GM23338 (cell line): ENCODE measurements at regions not wholly inside any gene's neighbourhood (a gene's known extent, or its start where the extent isn't known, plus 50 kb on each side); places are given as distances from the start of the nearest gene placed in this dataset.

Source experiments
- ATAC-seq: fragments of 200-7000 bp; cut with Tn5 transposase; 3 replicates; pipeline ENCODE4 v1.9.1; 2020
- DNase-seq: peaks from one replicate; pipeline ENCODE4 v3.0.0-alpha.2; 2015; ENCODE audit warnings: low spot score
- H2AFZ ChIP-seq: fragments of 200-600 bp; sonication (generic); 2 replicates; pipeline ENCODE4 v1.8.0; 2016; ENCODE audit warnings: antibody characterized with exemption, mild to moderate bottlenecking, moderate library complexity
- H3F3A ChIP-seq: fragments of 200-600 bp; sonication (generic); replicated peaks from 2 replicates; pipeline ENCODE4 v1.8.0; 2017; ENCODE audit warnings: antibody characterized with exemption, mixed run types, low read depth
- H3K27ac ChIP-seq: fragments of 200-600 bp; sonication (generic); 2 replicates; pipeline ENCODE4 v1.6.1; 2016; ENCODE audit warnings: low read depth
- H3K27me3 ChIP-seq: fragments of 200-600 bp; sonication (generic); 2 replicates; pipeline ENCODE4 v1.8.0; 2016; ENCODE audit warnings: mild to moderate bottlenecking, mixed run types, moderate library complexity; ENCODE audit not compliant: insufficient read depth
- H3K36me3 ChIP-seq: fragments of 200-600 bp; sonication (generic); 2 replicates; pipeline ENCODE4 v1.8.0; 2016; ENCODE audit warnings: mild to moderate bottlenecking; ENCODE audit not compliant: insufficient read depth
- H3K4me1 ChIP-seq: fragments of 200-600 bp; sonication (generic); 2 replicates; pipeline ENCODE4 v1.8.0; 2016; ENCODE audit warnings: mild to moderate bottlenecking, moderate library complexity; ENCODE audit not compliant: insufficient read depth
- H3K4me2 ChIP-seq: fragments of 200-600 bp; sonication (generic); 2 replicates; pipeline ENCODE4 v1.7.1; 2017; ENCODE audit warnings: mixed run types
- H3K4me3 ChIP-seq: fragments of 200-600 bp; sonication (generic); 2 replicates; pipeline ENCODE4 v1.6.1; 2016; ENCODE audit warnings: mixed run types
- H3K79me2 ChIP-seq: fragments of 200-600 bp; sonication (generic); replicated peaks from 2 replicates; pipeline ENCODE4 v1.8.0; 2017; ENCODE audit warnings: mild to moderate bottlenecking; ENCODE audit not compliant: insufficient read depth
- H3K9me2 ChIP-seq: fragments of 200-600 bp; sonication (generic); 2 replicates; pipeline ENCODE4 v1.8.0; 2017; ENCODE audit not compliant: insufficient read depth
- H4K20me1 ChIP-seq: fragments of 200-600 bp; sonication (generic); replicated peaks from 2 replicates; pipeline ENCODE4 v1.8.0; 2017; ENCODE audit warnings: mild to moderate bottlenecking; ENCODE audit not compliant: insufficient read depth
- H3K27ac Mint-ChIP-seq: 2 replicates; pipeline ENCODE4 v1.8.0; 2020; ENCODE audit warnings: inconsistent platforms, mild to moderate bottlenecking, moderate library complexity, mixed read lengths
- H3K27me3 Mint-ChIP-seq: 3 replicates; pipeline ENCODE4 v1.8.0; 2022; ENCODE audit warnings: low read depth, mild to moderate bottlenecking, moderate library complexity, mixed read lengths, inconsistent platforms; ENCODE audit not compliant: insufficient read depth, poor library complexity
- H3K36me3 Mint-ChIP-seq: 3 replicates; pipeline ENCODE4 v1.8.0; 2021; ENCODE audit warnings: low read depth, mild to moderate bottlenecking, inconsistent platforms, moderate library complexity, mixed read lengths
- H3K4me1 Mint-ChIP-seq: 3 replicates; pipeline ENCODE4 v1.8.0; 2020; ENCODE audit warnings: mild to moderate bottlenecking, inconsistent platforms, mixed read lengths
- H3K4me3 Mint-ChIP-seq: 3 replicates; pipeline ENCODE4 v1.8.0; 2021; ENCODE audit warnings: moderate library complexity, mild to moderate bottlenecking, inconsistent platforms, mixed read lengths
- H3K9me3 Mint-ChIP-seq: 3 replicates; pipeline ENCODE4 v1.8.0; 2020; ENCODE audit warnings: moderate library complexity, mild to moderate bottlenecking, inconsistent platforms, mixed read lengths
- CREB1 ChIP-seq: fragments of 250-450 bp; sonication (Bioruptor Pico); IDR thresholded peaks from 2 replicates; pipeline ENCODE4 v1.5.0; 2020; ENCODE audit warnings: low read depth, mild to moderate bottlenecking, moderate library complexity
- CTCF ChIP-seq, 2 experiments: fragments of 200-600 bp in 1 of 2; sonication (generic) in 1 of 2; conservative IDR thresholded peaks; 2 replicates each; pipeline versions ENCODE4 v1.5.1 to v1.6.1; 2016 to 2017; ENCODE audit warnings: antibody characterized with exemption in 2 of 2, low read depth in 2 of 2, mild to moderate bottlenecking in 2 of 2, moderate library complexity in 1 of 2
- ETS1 ChIP-seq: IDR thresholded peaks from 2 replicates; pipeline ENCODE4 v1.6.1; 2016; ENCODE audit warnings: antibody characterized with exemption
- EZH2 ChIP-seq: fragments of 200-600 bp; sonication (generic); IDR thresholded peaks from one replicate; pipeline ENCODE4 v1.8.0; 2017; ENCODE audit warnings: antibody characterized with exemption, mild to moderate bottlenecking, low read depth; ENCODE audit not compliant: unreplicated experiment
- EZH2phosphoT487 ChIP-seq: fragments of 200-600 bp; sonication (generic); IDR thresholded peaks from one replicate; pipeline ENCODE4 v1.8.1; 2018; ENCODE audit warnings: antibody characterized with exemption; ENCODE audit not compliant: unreplicated experiment
- JUNB ChIP-seq: IDR thresholded peaks from one replicate; pipeline ENCODE4 v1.6.1; 2016; ENCODE audit warnings: antibody characterized with exemption; ENCODE audit not compliant: unreplicated experiment
- NANOG ChIP-seq: IDR thresholded peaks from 2 replicates; pipeline ENCODE4 v1.6.1; 2016; ENCODE audit warnings: antibody characterized with exemption, borderline replicate concordance
- REST ChIP-seq: IDR thresholded peaks from one replicate; pipeline ENCODE4 v1.6.1; 2018; ENCODE audit warnings: antibody characterized with exemption; ENCODE audit not compliant: unreplicated experiment
- STAT1 ChIP-seq: IDR thresholded peaks from one replicate; pipeline ENCODE4 v1.6.1; 2016; ENCODE audit warnings: antibody characterized with exemption; ENCODE audit not compliant: unreplicated experiment
- ZNF114 ChIP-seq: fragments of 250-450 bp; sonication (Bioruptor Pico); IDR thresholded peaks from 2 replicates; pipeline ENCODE4 v1.5.0; 2020; ENCODE audit warnings: mild to moderate bottlenecking, moderate library complexity
- ZNF331 ChIP-seq: fragments of 250-450 bp; sonication (Bioruptor Pico); IDR thresholded peaks from 2 replicates; pipeline ENCODE4 v1.5.0; 2020; ENCODE audit warnings: low read depth, mild to moderate bottlenecking, moderate library complexity

GRCh38 chr7:24051651-24052050 is 232.3 kb upstream of the NPY start:
- H3K9me2 ChIP-seq = 0 out of 2 replicates have a peak, but pooled peaks cover 7% of the 10 kb centered on the region
- H3K36me3 ChIP-seq = no peaks in the 10 kb centered on the region
- H3K4me2 ChIP-seq = no peak overlapping the region
- H3K4me3 ChIP-seq = no peak overlapping the region
- H3K27ac ChIP-seq = no peak overlapping the region
- no peaks in the 10 kb centered on the region for H3F3A ChIP-seq
- Mint-ChIP-seq H3K9me3 (no peaks in the 10 kb centered on the region), H3K4me3 (no peak overlapping the region), H3K27ac (no peak overlapping the region), H3K4me1 (peaks cover 19% of the 10 kb centered on the region), H3K27me3 (peaks cover 4% of the 10 kb centered on the region), H3K36me3 (no peaks in the 10 kb centered on the region)
- H3K27me3 ChIP-seq = no peaks in the 10 kb centered on the region
- ATAC-seq (no peak), DNase-seq (no peak)
- H3K4me1 ChIP-seq = no peaks in the 10 kb centered on the region
- no peak overlapping the region for H2AFZ ChIP-seq
- no peaks in the 10 kb centered on the region for H4K20me1 ChIP-seq
- no peaks in the 10 kb centered on the region for H3K79me2 ChIP-seq
- TF ChIP-seq EZH2phosphoT487 (no peak), STAT1 (no peak), NANOG (no peak), CREB1 (no peak), ETS1 (no peak), JUNB (no peak), EZH2 (no peak), ZNF114 (no peak)

- DNase-seq (no peak), ATAC-seq (no peak)
- peaks cover 19% of the 10 kb centered on the region for H3K4me1 Mint-ChIP-seq
- TF ChIP-seq CREB1 (no peak), JUNB (no peak), CTCF (conservative IDR thresholded peaks at IDR 0.05; ENCODE audit: low read depth in 2 of 2) (no peak), EZH2 (no peak), NANOG (no peak), REST (no peak), ZNF331 (no peak)
Measured at GRCh38 chr7:24052572-24053260, 231.3 kb upstream of the NPY start.

More at GRCh38 chr7:24052572-24053260, 231.3 kb upstream of the NPY start:
- Histone ChIP-seq H3K27ac (no peak overlapping the region), H3K4me3 (no peak overlapping the region), H3K4me1 (no peaks in the 10 kb centered on the region), H3F3A (no peaks in the 10 kb centered on the region), H3K27me3 (no peaks in the 10 kb centered on the region), H3K36me3 (no peaks in the 10 kb centered on the region), H3K4me2 (no peak overlapping the region), H4K20me1 (no peaks in the 10 kb centered on the region), H3K79me2 (no peaks in the 10 kb centered on the region), H2AFZ (no peak overlapping the region), H3K9me2 (peaks cover 7% of the 10 kb centered on the region; the same call in 1 of the 2 replicates)
- Mint-ChIP-seq H3K27ac (no peak overlapping the region), H3K27me3 (peaks cover 4% of the 10 kb centered on the region), H3K9me3 (no peaks in the 10 kb centered on the region), H3K36me3 (no peaks in the 10 kb centered on the region), H3K4me3 (no peak overlapping the region)
